ENCODE measurements at regions not wholly inside any gene's neighbourhood (a gene's known extent, or its start where the extent isn't known, plus 50 kb on each side); places are given as distances from the start of the nearest gene placed in this dataset.

GRCh38 chr3:188949996-188950395 lies 221.8 kb upstream of the TPRG1 start:
- no peak overlapping the region for H3K27ac ChIP-seq (ENCODE audit: low read depth, low read length, severe bottlenecking)
- WGBS, 2 experiments (ENCODE audit: insufficient coverage in 2 of 2): 100% methylated on average over 1 of the region's 1 CpG
- H3K4me1 ChIP-seq (ENCODE audit: control insufficient read depth, insufficient read depth, low read length, poor library complexity, severe bottlenecking): peaks cover 7% of the 10 kb centered on the region
- H3K4me3 ChIP-seq (ENCODE audit: extremely low read depth, insufficient read depth, low read length, poor library complexity, severe bottlenecking): no peak overlapping the region
- H3K36me3 ChIP-seq (ENCODE audit: control insufficient read depth, insufficient read depth, low read length): no peaks in the 10 kb centered on the region
- no peaks in the 10 kb centered on the region for H3K9me3 ChIP-seq (ENCODE audit: control insufficient read depth, low read length)

GRCh38 chr3:188950832-188951489 lies 220.8 kb upstream of the TPRG1 start:
- WGBS, 2 experiments (ENCODE audit: insufficient coverage in 2 of 2): 88% methylated on average over 11 to 12 of the region's 13 CpGs
- H3K9me3 ChIP-seq (ENCODE audit: control insufficient read depth, low read length): no peaks in the 10 kb centered on the region
- H3K4me3 ChIP-seq (ENCODE audit: extremely low read depth, insufficient read depth, low read length, poor library complexity, severe bottlenecking): no peak overlapping the region
- H3K27ac ChIP-seq (ENCODE audit: low read depth, low read length, severe bottlenecking): no peak overlapping the region
- no peaks in the 10 kb centered on the region for H3K36me3 ChIP-seq (ENCODE audit: control insufficient read depth, insufficient read depth, low read length)
- H3K4me1 ChIP-seq (ENCODE audit: control insufficient read depth, insufficient read depth, low read length, poor library complexity, severe bottlenecking): peaks cover 7% of the 10 kb centered on the region

DNA sequence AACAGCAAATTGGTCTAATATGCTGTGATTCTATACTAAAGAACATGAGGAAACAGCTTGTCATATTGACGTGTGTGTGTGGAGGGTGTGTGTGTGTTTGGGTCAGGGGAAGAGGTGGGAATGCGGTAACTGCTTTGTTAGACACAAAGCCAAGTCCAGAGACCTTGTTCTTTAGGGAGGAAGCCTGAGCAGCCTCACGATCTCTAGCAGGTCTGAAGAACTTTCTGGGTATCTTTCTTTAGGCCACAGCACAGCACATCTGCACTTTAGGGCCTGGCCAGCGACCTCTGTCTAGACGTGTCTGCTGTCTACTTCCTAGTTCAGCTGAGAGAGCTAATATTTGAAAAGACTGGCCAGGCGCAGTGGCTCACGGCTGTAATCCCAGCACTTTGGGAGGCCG lies 220.0 kb upstream of the TPRG1 start:
- no peaks in the 10 kb centered on the region for H3K36me3 ChIP-seq (ENCODE audit: control insufficient read depth, insufficient read depth, low read length)
- H3K4me1 ChIP-seq (ENCODE audit: control insufficient read depth, insufficient read depth, low read length, poor library complexity, severe bottlenecking): peaks cover 7% of the 10 kb centered on the region
- no peak overlapping the region for H3K27ac ChIP-seq (ENCODE audit: low read depth, low read length, severe bottlenecking)
- H3K4me3 ChIP-seq (ENCODE audit: extremely low read depth, insufficient read depth, low read length, poor library complexity, severe bottlenecking): no peak overlapping the region
- no peaks in the 10 kb centered on the region for H3K9me3 ChIP-seq (ENCODE audit: control insufficient read depth, low read length)
- WGBS, 2 experiments (ENCODE audit: insufficient coverage in 2 of 2): 89 to 94% methylated on average over 7 to 8 of the region's 8 CpGs

DNA sequence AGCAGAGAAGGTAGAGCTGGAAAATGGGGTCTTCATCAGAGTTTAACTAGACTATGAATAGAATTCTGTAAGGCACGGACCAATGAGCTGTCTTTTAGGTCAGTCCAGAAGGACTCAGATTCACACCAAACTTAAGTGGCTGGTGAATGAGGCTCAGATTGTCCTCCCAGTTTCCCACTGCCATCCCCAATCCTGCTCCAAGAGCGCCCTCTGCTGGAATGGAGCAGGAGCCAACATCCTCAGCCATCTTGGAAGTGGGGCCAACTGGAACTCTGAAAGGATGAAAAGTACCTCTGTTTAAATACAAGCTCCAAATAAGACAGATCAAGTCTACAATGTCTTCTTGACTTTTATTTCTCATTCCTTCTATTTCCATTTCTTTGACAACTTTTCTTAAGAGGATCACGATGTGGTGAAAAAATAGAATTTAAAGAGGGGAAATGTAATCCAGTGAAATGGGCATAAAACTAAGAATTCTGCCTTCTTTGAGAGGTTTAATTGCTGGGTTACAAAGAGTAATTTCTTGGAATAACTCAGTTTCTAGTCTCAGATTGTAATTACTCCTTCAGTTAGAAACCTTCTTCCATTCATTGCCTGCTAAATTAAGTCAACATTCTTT lies 217.1 kb upstream of the TPRG1 start:
- peaks cover 7% of the 10 kb centered on the region for H3K4me1 ChIP-seq (ENCODE audit: control insufficient read depth, insufficient read depth, low read length, poor library complexity, severe bottlenecking)
- no peaks in the 10 kb centered on the region for H3K9me3 ChIP-seq (ENCODE audit: control insufficient read depth, low read length)
- WGBS, 2 experiments (ENCODE audit: insufficient coverage in 2 of 2): 13 to 17% methylated on average over 1 to 2 of the region's 3 CpGs
- no peaks in the 10 kb centered on the region for H3K36me3 ChIP-seq (ENCODE audit: control insufficient read depth, insufficient read depth, low read length)
- H3K4me3 ChIP-seq (ENCODE audit: extremely low read depth, insufficient read depth, low read length, poor library complexity, severe bottlenecking): no peak overlapping the region
- no peak overlapping the region for H3K27ac ChIP-seq (ENCODE audit: low read depth, low read length, severe bottlenecking)

DNA sequence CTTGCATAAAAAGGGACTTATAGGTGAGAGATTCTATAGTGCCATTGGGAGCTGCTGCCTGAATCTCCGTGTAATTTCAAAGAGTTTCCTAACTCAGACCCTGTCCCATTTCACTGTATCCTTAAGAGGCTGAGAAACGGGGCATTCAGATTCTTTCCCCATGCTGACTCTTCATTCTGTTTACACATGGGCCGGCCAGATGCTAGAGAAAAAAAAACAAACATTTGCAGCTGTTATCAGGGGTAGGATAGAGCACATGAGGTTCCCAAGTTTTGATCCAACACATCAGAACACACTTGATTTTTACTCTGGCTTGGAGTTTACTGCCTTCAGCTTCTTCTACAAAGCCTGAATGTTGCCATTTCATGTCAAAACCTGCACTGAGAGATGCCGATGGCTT lies 215.9 kb upstream of the TPRG1 start:
- no peaks in the 10 kb centered on the region for H3K9me3 ChIP-seq (ENCODE audit: control insufficient read depth, low read length)
- no peaks in the 10 kb centered on the region for H3K36me3 ChIP-seq (ENCODE audit: control insufficient read depth, insufficient read depth, low read length)
- 75 to 89% methylated on average over 2 to 3 of the region's 4 CpGs for WGBS, 2 experiments (ENCODE audit: insufficient coverage in 2 of 2)
- H3K27ac ChIP-seq (ENCODE audit: low read depth, low read length, severe bottlenecking): no peak overlapping the region
- H3K4me1 ChIP-seq (ENCODE audit: control insufficient read depth, insufficient read depth, low read length, poor library complexity, severe bottlenecking): peaks cover 7% of the 10 kb centered on the region
- no peak overlapping the region for H3K4me3 ChIP-seq (ENCODE audit: extremely low read depth, insufficient read depth, low read length, poor library complexity, severe bottlenecking)

DNA sequence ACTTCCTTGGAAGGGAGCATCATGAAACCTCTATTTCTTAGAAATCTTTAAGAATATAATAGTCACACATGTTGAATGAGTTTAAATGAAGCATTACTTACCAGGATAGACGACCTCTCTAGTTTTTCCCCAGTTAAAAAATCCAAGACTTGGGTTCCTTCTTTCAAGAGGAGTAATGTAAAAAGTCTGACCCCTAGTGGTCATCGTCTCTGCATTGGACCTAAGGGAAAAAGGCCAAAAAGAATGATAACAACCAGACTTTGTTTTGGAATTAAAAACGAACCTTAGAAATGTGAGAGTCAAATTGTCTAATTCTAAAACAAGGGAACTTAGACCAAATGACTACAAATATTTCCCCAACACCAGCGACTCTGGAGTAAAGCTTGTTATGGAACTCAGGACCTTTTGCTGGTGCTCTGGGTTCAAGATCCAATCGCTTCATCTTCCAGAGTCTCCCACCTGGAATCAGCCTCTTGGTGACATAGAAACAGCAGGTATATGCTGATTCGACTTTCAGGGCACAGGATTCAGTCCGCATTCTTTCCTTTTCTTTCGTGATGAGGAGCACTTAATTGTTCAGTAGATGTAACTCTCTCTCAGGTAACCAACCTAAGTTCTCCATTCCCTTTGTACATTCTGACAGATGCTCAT lies 214.8 kb upstream of the TPRG1 start:
- Histone ChIP-seq H3K4me3 (ENCODE audit: extremely low read depth, insufficient read depth, low read length, poor library complexity, severe bottlenecking) (no peak overlapping the region), H3K4me1 (ENCODE audit: control insufficient read depth, insufficient read depth, low read length, poor library complexity, severe bottlenecking) (no peaks in the 10 kb centered on the region), H3K9me3 (ENCODE audit: control insufficient read depth, low read length) (no peaks in the 10 kb centered on the region), H3K27ac (ENCODE audit: low read depth, low read length, severe bottlenecking) (no peak overlapping the region), H3K36me3 (ENCODE audit: control insufficient read depth, insufficient read depth, low read length) (no peaks in the 10 kb centered on the region)
- 32 to 39% methylated on average over 4 of the region's 8 CpGs for WGBS, 2 experiments (ENCODE audit: insufficient coverage in 2 of 2)

DNA sequence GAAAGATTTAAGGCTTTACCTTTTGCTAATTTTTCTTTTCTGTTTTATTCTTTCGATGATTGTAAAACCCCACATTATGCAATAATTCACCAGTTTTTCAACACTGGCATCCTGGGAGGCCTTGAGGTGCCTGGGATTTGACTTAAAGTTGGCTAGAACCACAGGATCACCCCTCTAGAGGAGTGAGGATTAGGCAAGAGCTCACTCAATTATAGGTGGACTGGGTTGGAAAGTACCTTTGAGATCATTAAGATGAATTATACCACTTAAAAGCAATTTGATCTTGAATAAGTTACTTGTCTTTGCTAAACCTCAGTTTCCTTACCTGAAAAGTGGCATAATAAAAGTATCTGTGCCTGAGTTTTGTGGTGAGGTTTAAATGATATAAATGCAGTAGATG lies 212.8 kb upstream of the TPRG1 start:
- Histone ChIP-seq H3K36me3 (ENCODE audit: control insufficient read depth, insufficient read depth, low read length) (no peaks in the 10 kb centered on the region), H3K9me3 (ENCODE audit: control insufficient read depth, low read length) (no peaks in the 10 kb centered on the region), H3K4me1 (ENCODE audit: control insufficient read depth, insufficient read depth, low read length, poor library complexity, severe bottlenecking) (no peaks in the 10 kb centered on the region), H3K27ac (ENCODE audit: low read depth, low read length, severe bottlenecking) (no peak overlapping the region), H3K4me3 (ENCODE audit: extremely low read depth, insufficient read depth, low read length, poor library complexity, severe bottlenecking) (no peak overlapping the region)
- WGBS, 2 experiments (ENCODE audit: insufficient coverage in 2 of 2): no CpG with 5 or more reads among the region's 1 CpG

DNA sequence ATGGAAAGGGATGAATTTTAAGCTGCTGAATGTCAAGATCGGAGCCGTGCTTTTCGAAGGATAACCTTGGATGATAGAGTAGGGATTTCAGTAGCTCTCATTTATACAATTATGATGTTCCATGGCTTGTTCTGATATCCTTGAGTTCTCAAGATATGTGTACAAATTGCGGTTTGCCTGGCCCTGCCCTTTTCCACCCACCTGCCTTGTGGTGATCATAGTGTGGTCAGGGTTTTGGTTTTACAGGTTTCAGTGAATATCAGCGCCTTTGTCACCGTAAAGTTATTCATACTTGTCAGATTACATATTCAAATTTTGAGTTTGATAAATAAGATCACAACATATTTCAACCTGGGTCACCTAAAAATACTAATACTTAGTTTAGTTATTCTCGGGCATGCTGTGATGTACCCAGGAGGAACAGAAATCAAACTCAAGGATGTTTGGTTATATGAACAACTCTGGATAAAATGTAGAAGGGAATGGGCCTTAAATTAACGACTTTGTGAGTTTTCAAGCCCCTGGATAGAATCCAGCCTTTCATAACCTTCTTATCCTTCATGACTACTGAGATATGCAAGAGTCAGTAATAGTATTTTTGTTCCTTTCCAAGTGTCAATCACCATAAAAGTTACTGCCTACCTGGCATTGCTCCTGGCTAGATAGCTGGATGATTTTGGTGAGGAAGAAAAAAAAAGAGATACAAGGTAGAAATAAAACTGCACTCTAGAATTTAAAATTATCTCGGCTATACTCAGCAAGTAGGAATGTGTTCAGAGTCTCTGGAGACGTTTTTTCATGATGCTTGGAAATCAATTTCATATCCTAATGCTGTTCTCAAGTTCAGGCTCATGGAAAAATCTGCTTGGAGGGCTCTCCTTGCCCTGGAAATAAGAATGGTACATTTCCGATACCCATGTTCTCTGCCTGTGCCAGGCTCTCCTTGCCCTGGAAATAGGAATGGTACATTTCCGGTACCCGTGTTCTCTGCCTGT lies 209.2 kb upstream of the TPRG1 start:
- Histone ChIP-seq H3K36me3 (ENCODE audit: control insufficient read depth, insufficient read depth, low read length) (no peaks in the 10 kb centered on the region), H3K27ac (ENCODE audit: low read depth, low read length, severe bottlenecking) (no peak overlapping the region), H3K4me3 (ENCODE audit: extremely low read depth, insufficient read depth, low read length, poor library complexity, severe bottlenecking) (no peak overlapping the region), H3K4me1 (ENCODE audit: control insufficient read depth, insufficient read depth, low read length, poor library complexity, severe bottlenecking) (peaks cover 2% of the 10 kb centered on the region), H3K9me3 (ENCODE audit: control insufficient read depth, low read length) (peaks cover 6% of the 10 kb centered on the region)
- 93% methylated on average over 6 to 7 of the region's 13 CpGs for WGBS, 2 experiments (ENCODE audit: insufficient coverage in 2 of 2)

GRCh38 chr3:188964957-188965356 lies 206.8 kb upstream of the TPRG1 start:
- H3K4me3 ChIP-seq (ENCODE audit: extremely low read depth, insufficient read depth, low read length, poor library complexity, severe bottlenecking): no peak overlapping the region
- H3K9me3 ChIP-seq (ENCODE audit: control insufficient read depth, low read length): peaks cover 6% of the 10 kb centered on the region
- no peaks in the 10 kb centered on the region for H3K36me3 ChIP-seq (ENCODE audit: control insufficient read depth, insufficient read depth, low read length)
- WGBS, 2 experiments (ENCODE audit: insufficient coverage in 2 of 2): 91 to 100% methylated on average over 5 of the region's 5 CpGs
- H3K27ac ChIP-seq (ENCODE audit: low read depth, low read length, severe bottlenecking): no peak overlapping the region
- peaks cover 2% of the 10 kb centered on the region for H3K4me1 ChIP-seq (ENCODE audit: control insufficient read depth, insufficient read depth, low read length, poor library complexity, severe bottlenecking)

DNA sequence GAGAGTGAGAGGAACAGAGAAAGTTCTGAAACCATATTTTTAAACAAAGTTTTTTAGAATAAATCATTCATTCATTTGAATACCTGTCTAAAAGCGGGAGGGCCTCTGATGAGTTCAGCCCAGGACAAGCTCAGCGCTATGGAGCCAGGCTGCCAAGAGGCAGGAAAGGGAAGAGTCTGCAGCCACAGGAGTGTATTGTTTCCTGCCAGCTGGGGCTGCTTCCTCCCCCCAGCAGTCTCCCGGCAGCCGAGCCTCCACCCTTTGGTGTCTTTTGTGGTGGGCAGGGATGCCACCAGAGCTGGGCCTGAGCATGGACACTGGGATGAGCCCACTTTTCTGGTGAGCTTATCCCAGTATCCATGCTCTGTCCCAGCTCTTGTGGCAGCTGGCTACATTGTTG lies 199.5 kb upstream of the TPRG1 start:
- Histone ChIP-seq H3K9me3 (ENCODE audit: control insufficient read depth, low read length) (peaks cover 9% of the 10 kb centered on the region), H3K4me1 (ENCODE audit: control insufficient read depth, insufficient read depth, low read length, poor library complexity, severe bottlenecking) (no peaks in the 10 kb centered on the region), H3K4me3 (ENCODE audit: extremely low read depth, insufficient read depth, low read length, poor library complexity, severe bottlenecking) (no peak overlapping the region), H3K36me3 (ENCODE audit: control insufficient read depth, insufficient read depth, low read length) (no peaks in the 10 kb centered on the region), H3K27ac (ENCODE audit: low read depth, low read length, severe bottlenecking) (no peak overlapping the region)
- 75 to 100% methylated on average over 2 to 3 of the region's 4 CpGs for WGBS, 2 experiments (ENCODE audit: insufficient coverage in 2 of 2)

All from mesodermal cell (in vitro differentiated cells).